GM18508 (cell line): ENCODE measurements at regions not wholly inside any gene's neighbourhood (a gene's known extent, or its start where the extent isn't known, plus 50 kb on each side); places are given as distances from the start of the nearest gene placed in this dataset.
"Not testable (repeated sequence)": the region's sequence is repeated elsewhere in the genome, so short reads cannot be mapped to it uniquely, and the experiment has no call there.

ENCODE experiments used
- ATAC-seq: cut with Tn5 transposase; IDR thresholded peaks from one replicate; pipeline ENCODE4 v1.9.1; 2021; ENCODE audit warnings: moderate number of reproducible peaks; ENCODE audit not compliant: insufficient read depth, unreplicated experiment

DNA sequence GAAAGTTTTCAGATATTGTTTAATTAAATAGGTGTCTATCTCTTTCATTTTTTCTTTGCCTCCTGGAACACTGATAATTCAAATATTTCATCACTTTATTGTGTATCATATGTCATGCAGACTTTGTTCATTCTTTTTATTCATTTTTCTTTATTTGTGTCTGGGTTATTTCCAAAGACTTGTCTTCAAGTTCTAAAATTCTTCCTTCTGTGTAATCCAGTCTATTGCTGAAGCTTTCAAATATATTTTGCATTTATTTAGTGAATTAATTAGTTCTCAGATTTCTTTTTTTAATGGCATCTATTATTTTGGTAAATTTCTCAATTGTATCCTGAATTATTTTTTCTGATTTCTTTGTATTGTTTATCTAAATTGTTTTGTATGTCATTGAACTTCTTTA lies 70.1 kb downstream of the ZNF330 start:
- no peak for ATAC-seq

DNA sequence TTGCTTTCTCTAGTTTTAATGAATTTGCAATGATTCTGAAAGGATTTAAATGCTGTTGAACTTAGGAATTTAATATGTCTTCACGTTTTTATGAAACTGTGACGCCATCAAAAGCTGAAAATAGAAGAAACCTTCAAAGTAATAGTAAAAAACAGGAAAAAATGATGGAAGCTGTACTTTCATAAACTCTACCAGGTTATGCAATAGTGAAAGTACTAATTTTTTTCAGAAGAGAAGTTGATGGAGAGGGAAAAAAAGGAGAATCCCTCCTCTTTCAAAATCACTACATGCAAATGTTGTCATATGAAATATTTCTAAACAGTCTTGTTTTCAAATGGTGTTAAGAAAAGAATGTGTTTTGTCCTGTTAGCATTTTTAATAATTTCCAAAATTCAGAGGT lies 73.6 kb downstream of the ZNF330 start:
- no peak for ATAC-seq

DNA sequence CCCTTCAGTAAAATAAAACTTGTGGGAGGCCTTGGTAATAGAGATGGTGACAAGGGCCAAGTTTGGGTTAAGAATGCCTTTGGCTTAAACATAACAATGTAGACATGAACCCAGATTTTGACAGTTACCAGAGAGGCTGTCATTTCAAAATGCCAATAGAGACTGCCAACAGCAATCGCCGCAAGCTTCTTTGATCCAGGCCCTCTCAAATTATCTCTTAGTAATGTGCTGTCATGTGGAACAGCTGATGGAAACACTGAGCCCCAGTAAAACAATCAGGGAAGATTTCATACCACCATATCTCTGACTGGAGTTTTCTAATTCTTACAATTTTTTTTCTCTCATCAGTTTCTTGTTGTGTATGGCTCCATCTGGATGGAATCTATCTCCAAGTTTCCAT lies 80.5 kb downstream of the ZNF330 start:
- ATAC-seq: no peak

DNA sequence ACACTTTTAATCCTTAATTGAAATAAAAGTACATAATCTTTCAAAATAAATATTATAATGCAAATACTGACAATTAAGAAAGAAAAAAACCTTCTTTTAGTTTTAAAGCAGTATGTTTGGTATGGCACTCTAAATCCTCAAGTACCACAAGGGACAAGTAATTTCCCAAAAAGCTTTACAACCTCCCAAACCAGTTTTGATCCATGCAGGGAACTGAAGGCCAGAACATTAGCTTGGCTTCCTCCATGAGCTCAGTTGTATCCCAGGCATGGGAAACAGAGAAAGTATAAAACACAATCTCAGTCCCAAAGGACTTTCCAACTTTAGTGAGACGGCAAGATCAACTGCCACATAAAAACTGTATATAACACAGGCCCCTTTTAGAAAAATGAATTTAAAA lies 82.2 kb downstream of the ZNF330 start:
- ATAC-seq: no peak

DNA sequence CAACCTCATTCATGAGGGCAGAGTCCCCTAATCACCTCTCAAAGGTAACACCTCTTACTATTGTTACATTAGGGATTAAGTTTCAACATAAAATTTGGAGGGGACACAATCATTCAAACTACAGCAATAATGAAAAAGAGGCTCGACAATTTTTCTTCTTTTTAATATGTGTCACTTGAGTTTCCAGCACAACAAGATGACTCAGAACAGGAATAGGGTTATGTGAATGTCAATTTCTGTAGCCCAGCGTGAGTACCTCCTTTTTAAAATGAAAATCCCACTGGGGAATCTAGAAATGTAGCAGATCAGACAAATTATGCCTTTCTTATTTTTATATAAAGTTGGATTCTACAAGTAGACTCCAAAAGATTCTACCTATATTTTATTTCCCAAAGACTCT lies 83.7 kb downstream of the ZNF330 start:
- no peak for ATAC-seq

DNA sequence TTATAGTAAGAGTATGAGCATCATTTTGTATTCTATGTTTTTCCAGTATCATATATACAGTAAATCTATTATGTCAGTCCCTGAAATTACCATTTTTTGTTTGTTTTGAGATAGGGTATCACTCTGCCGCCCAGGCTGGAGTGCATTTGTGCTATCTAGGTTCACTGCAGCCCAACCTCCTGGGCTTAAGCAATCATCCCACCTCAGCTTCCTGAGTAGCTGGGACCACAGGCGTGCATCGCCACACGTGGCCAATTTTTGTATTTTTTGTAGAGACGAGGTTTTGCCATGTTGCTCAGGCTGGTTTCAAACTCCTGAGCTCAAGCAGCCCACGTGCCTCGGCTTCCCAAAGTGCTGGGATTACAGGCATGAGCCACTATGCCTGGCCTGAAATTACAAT lies 85.6 kb downstream of the ZNF330 start:
- no peak for ATAC-seq

DNA sequence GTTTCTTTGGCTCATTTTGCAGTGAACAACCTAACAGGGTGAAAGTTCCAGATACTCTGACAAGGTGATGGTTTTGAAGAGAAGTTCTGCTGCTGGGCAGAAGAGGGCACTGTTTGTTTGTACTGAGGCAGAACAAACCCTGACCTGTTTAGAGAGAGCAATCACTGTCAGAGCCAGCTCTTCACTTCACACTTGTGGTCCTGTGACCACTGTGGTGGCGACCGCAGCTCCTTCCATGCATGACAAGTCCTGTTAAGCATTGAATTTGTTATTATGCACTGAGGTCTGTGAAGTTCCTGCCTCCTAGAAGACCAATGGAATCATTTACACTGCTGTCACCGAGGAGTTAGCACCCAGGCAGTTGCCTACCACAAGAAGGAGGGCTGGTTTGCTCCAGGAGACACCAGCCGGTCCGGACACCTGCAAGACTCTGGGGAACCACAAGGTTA lies 86.6 kb downstream of the ZNF330 start:
- ATAC-seq: peak; percentile 99

DNA sequence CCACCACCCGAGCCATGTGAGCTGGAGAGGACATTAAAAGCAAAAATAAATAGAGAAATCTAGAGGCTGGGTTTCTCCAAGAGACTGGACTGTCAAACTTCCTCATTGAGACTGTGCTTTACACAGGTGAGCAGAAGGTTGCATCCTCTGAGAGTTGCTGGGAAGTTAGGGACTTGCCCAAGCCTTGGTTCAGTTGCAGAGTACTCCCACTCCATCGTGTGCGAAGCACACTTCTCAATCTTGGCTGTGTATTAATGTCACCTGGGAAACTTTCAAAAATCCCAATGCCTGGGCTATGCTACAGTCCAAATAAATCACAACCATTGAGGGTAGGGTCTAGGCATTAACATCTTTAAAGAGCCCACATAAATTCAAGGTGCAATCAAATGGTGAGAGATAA lies 89.2 kb downstream of the ZNF330 start:
- no peak for ATAC-seq

DNA sequence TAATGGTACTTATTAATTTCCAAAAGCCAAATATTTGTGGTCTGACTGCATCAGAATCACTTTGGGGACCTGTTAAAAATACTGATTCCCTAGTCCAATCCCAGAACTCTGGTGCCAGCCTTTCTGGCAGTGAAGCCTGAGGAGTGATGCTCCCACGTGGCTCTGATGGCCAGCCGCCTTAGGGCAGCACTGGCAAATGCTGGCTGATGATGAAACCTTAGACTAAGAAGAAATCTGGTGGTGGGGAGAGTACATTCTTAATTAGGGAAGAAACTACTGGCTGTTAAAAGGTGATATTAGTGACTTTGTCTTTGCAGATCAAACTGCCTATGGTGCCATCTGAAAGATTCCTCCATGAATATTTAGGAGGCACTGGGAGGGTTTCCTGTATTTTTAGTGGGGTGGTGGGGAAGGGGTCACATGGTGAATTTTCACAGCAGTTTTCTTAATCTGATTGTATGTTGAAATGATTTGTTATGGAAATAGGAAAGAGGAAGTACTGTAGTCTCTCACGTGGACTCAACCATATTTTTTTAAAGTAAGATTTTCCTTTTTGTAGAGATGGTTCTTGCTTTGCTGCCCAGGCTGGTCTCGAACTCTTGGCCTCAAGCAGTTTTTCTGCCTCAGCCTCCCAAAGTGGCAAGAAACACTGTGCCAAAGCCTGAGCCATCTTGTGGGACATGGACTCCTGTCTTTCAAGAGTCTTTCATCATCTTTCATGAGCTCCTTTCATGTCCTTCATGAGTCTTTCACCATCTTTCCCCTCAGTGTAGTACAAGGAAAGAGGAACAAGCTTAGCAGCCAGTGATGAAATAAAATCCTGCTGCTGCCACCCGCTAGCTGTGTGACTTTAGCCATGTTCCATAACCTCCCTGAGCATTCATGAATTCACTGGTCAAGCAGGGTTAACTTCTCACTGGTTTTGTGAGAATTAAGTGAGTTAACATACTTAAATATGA lies 90.8 kb downstream of the ZNF330 start:
- ATAC-seq: no peak

DNA sequence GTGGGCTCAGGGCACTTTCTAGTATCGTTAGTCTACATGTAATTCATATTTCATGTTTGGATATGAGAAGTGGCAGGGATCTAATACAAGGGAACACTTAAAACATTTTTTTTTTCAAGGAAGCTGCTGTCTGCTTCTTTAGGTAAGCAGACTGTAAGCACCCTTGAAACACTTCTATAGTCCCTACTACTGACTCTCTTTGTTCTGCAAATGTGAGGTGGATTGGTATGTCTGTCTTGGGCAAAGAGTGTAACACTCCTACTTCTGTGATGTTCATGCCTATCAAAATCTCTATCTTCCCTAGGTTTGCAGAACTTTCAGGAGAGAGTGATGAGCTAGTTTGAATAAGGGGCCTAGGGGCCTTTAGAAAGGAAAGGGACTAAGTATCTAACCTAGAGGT lies 93.9 kb downstream of the ZNF330 start:
- no peak for ATAC-seq

DNA sequence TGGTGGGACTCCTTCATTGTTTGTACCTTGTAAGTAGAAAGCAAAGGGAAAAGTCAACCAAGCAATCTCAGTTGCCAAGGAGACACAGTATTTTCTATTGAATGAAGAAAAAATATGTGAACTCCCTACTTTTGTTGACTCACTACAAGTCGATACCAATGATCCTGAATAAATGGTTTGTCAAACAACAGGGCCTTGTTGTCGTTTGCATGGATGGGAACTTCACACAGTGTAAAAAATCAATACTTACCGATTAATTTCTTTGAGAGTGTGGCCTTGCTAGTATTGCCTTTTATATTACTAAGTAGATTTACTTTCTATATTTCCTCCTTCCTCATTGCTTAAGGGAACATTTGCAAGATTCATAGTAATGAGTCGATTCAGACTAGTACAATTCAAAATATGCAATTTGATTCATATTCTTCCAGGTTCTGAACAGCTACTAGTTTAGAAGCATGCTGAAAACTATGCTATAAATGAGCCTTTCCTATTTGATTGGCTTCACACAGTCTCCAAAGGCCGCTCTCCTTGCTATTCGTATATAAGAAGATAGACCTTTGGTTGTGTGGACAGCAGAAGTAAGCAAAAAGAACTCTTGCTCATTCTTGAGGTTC lies 108.0 kb downstream of the ZNF330 start:
- ATAC-seq: no peak

DNA sequence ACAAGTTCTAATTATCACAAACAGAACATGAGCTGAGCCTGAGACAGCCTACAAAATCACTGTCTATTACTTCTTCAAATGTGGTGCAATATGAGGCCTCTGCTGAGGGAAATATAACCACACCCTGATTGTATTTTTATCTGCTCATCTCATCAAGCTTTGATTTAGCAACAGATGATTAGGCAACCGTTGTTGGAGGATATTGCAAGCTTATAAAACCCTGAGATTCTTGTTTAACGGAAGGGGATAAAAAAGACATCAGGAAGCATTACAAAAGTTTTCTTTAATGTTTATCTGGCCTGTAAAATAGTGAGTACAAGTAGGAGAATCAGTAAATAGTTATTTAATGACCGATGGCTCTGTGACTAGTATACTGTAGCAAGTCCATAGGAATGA lies 108.5 kb downstream of the ZNF330 start:
- ATAC-seq: no peak

DNA sequence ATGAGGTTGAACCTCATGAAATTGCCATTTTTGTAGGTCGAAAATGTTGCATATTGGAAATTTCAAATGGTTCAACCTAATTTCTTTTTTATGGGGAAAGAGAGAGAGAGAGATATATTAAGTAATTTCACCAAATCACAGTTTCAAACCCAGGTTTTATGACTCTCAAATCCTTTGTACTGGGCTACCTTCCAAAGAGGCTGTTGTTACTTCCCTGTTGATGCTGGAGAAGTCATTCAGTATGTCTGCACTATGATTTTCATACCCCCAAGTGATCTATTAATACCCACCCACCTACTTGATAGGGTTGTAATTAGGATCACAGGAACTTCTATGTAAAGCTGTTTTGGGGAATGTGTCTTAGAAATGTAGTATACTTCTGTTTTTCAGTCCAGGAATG lies 109.9 kb downstream of the ZNF330 start:
- ATAC-seq: no peak

DNA sequence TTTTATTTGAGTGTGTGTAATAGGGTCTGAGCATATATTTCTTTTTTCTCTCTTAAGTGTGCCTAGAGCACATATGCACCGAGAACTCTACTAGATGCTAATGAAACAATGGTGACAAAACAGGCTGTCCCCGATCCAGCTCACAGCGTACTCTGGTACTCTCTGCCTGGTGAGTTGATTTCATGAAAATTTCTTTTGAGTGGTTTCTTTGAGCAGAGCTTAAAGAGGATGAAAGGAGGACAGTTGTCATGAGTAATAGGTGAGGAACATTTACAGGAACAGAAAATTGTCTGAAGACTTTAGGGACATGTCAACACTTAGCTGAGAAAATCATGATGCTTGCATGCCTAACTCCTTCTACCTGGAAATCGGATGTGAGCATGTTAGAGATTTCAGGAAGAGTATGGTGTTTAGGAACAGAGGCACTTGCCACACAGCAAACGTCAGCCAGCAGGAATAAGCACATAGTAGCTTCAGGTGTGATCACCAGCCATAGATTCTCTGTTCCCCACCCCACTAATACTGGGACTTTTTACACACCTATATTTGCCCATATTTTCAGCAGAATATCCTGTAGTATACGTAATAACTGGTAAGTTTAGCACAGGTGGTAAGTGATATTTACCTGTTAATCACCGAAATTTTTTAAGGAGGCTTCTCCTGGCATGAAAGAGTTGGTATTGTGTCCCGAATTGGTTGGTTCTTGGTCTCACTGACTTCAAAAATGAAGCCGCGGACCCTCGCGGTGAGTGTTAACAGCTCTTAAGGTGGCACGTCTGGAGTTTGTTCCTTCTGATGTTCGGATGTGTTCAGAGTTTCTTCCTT lies 111.1 kb downstream of the ZNF330 start:
- ATAC-seq: no peak

DNA sequence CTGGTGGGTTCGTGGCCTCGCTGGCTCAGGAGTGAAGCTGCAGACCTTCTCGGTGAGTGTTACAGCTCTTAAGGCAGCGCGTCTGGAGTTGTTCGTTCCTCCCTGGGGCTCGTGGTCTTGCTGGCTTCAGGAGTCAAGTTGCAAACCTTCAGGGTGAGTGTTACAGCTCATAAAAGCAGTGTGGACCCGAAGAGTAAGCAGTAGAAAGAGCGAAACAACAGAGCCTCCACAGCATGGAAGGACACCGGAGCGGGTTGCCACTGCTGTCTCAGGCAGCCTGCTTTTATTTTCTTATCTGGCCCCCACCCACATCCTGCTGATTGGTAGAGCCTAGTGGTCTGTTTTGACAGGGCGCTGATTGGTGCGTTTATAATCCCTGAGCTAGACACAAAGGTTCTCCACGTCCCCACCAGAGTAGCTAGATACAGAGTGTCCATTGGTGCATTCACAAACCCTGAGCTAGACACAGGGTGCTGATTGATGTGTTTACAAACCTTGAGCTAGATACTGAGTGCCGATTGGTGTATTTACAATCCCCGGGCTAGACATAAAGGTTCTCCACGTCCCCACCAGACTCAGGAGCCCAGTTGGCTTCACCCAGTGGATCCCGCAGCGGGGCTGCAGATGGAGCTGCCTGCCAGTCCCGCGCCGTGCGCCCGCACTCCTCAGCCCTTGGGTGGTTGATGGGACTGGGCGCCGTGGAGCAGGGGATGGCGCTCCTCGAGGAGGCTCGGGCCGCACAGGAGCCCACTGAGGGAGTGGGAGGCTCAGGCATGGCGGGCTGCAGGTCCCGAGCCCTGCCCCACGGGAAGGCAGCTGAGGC lies 111.9 kb downstream of the ZNF330 start:
- not testable (repeated sequence) for ATAC-seq

DNA sequence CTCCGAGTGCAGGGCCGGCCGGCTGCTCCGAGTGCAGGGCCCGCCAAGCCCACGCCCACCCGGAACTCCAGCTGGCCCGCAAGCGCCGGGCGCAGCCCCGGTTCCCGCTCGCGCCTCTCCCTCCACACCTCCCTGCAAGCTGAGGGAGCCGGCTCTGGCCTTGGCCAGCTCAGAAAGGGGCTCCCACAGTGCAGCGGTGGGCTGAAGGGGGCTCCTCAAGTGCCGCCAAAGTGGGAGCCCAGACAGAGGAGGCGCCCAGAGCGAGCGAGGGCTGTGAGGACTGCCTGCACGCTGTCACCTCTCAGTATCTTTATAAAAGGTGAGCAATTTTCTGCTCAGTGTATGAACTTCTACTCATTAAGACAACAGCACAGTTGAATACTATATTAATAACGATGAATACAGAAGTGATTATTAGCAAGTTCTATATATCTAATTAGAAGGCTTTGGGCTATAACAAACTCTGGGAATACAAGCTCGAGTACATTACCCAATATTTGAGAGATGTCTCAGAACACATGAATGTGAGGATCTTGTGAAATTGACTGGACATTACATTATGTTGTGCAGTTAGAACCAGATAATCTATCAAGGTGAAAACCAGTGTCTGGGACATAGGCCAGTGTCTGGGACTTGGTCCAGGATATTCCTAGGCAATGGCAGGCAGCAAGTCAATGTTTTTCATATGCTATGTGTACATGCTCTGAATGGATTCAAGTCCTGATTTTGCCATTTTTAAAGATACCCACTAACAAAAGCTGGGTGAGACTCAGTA lies 112.9 kb downstream of the ZNF330 start:
- not testable (repeated sequence) for ATAC-seq

DNA sequence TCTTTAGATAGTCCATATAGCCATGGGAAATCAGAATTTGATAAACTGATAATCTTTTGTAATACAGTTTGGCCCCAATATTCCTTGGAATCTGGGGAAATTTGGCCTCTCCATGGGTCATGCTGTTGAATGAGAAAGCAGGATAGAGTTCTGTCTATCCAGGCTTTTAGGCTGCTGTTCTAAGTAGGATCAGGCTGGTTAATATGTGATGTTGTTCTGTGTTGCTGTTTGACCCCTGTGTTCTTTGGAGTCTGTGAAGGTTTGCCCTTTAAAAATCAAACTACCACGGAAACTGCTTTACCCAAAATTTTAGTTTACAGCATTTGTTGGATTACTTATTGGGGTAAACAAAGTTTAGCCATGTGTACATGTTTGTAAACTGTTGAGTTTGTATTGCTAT lies 114.5 kb downstream of the ZNF330 start:
- ATAC-seq: no peak

DNA sequence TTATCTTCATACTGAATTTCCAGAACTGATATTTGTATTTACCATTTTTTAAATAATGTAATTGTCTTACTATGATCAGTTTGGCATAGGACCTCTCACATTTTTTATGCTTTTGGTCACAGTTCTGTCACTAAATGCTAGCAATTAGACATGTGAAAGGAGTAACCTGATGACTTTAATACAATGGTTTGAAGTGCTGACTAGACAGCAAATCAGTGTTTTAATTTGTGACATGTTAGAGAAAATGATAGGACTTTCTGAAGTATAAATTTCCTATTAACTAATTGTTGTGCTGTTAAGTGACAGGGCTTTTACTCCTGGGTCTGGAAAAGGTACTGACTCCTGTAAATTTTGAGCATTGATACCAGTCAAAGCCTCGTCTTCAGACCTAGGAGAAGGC lies 117.5 kb downstream of the ZNF330 start:
- no peak for ATAC-seq

DNA sequence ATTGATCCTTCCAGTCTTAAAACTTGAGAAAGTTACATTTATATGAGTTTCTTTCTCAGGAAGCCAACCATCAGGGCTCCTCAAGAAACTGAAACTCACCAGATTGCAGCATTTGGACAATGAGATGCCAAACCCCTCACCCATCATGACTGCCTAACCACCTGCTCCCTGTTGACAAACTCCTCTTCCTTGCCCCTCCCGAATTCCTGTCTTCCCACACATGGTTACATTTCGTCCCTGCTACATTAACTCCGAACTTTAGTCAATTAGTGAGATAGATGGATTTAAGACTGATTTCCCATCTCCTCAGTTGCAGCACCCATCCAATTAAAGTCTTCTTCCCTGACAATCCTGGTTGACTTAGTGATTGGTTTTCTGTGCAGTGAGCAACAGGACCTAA lies 118.7 kb downstream of the ZNF330 start:
- ATAC-seq: no peak
